IMR-90 (cell line): ENCODE measurements at regions not wholly inside any gene's neighbourhood (a gene's known extent, or its start where the extent isn't known, plus 50 kb on each side); places are given as distances from the start of the nearest gene placed in this dataset.

Experiments used
- CHD1 ChIP-seq: IDR thresholded peaks from 2 replicates; pipeline ENCODE4 v1.6.1; 2012; ENCODE audit warnings: low read depth, low read length, improper control_type of control experiment
- CTCF ChIP-seq: conservative IDR thresholded peaks from 2 replicates; pipeline ENCODE4 v1.5.1; 2012; ENCODE audit warnings: mild to moderate bottlenecking, low read depth, low read length, improper control_type of control experiment
- POLR2A ChIP-seq: IDR thresholded peaks from 2 replicates; pipeline ENCODE4 v1.6.1; 2012; ENCODE audit warnings: mild to moderate bottlenecking, low read depth, low read length
- RAD21 ChIP-seq: IDR thresholded peaks from 2 replicates; pipeline ENCODE4 v1.6.1; 2012; ENCODE audit warnings: low read length, improper control_type of control experiment
- SMC3 ChIP-seq: fragments of 150-350 bp; IDR thresholded peaks from 2 replicates; pipeline ENCODE4 v1.6.1; 2016; ENCODE audit warnings: low read depth, mild to moderate bottlenecking, antibody characterized with exemption, low read length, moderate library complexity
- USF2 ChIP-seq: fragments of 150-350 bp; IDR thresholded peaks from 2 replicates; pipeline ENCODE4 v1.6.1; 2017; ENCODE audit warnings: mild to moderate bottlenecking, antibody characterized with exemption, low read length, low read depth

GRCh38 chr12:115295886-115296285, 611.9 kb upstream of the TBX3 start:
- TF ChIP-seq POLR2A (no peak), CTCF (no peak), USF2 (no peak), SMC3 (no peak), RAD21 (no peak), CHD1 (no peak)
